ENCODE measurements at regions not wholly inside any gene's neighbourhood (a gene's known extent, or its start where the extent isn't known, plus 50 kb on each side); places are given as distances from the start of the nearest gene placed in this dataset.

DNA sequence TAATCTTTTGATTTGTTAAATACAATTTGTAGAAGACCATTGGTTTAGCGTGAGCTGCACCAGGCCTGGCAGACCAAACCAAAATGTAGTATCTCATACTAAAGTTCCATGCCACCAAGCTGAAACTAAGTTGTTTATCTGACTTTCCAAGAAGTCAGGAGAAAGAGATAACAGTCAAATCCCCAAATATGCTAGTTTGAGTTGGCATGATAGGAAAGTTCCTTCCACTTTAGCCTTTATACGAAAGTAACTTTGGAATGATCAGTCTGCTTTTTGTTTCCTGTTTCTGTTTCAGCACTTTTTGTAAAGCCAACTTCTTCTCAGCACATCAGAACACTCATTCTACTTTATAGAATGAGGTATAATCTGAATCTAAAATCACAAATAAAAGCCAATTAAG is 449.2 kb downstream of the GRXCR1 start:
- no peak for DNase-seq (ENCODE audit: extremely low read depth in 1 of 2, low read depth in 1 of 2)

DNA sequence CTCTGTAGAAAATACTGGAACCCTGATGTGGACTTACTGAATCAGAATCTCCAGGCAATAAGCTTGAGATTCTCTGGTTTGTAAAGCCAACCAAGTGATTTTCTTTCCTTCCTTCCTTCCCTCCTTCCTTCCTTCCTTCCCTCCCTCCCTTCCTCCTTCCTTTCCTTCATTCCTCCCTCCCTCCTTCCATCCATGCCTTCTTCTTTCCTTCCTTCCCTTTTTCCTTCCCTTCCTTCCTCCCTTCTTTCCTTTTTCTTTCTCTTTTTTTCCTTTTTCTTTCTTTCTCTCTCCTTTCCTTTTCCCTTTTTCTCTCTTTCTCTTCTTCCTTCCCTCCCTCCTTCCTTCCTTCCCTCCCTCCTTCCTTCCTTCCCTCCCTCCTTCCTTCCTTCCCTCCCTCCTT is 450.8 kb downstream of the GRXCR1 start:
- DNase-seq (ENCODE audit: extremely low read depth in 1 of 2, low read depth in 1 of 2), result no peak

- DNase-seq (ENCODE audit: extremely low read depth in 1 of 2, low read depth in 1 of 2), result no peak
These were observed 452.9 kb downstream of the GRXCR1 start for GRCh38 chr4:43345323-43345925.

DNA sequence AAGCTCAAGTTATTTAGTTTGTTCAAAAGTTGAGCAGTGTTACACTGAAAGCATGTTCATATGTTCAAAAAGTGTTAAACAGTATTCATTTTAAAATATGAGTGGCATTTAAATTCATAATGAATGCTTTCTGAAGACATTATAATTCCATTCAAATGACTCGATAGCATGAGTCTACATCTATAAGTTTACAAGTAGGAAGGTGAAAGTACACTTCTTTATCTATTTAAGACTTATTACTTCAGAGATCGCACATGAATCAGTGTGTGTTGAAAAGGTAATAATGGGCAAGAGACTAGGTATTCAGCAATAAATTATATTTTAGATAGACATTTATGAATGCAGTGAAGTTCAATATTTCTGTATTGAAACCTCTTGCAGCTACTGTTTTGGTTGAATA is 456.1 kb downstream of the GRXCR1 start:
- DNase-seq (ENCODE audit: extremely low read depth in 1 of 2, low read depth in 1 of 2), result no peak

DNA sequence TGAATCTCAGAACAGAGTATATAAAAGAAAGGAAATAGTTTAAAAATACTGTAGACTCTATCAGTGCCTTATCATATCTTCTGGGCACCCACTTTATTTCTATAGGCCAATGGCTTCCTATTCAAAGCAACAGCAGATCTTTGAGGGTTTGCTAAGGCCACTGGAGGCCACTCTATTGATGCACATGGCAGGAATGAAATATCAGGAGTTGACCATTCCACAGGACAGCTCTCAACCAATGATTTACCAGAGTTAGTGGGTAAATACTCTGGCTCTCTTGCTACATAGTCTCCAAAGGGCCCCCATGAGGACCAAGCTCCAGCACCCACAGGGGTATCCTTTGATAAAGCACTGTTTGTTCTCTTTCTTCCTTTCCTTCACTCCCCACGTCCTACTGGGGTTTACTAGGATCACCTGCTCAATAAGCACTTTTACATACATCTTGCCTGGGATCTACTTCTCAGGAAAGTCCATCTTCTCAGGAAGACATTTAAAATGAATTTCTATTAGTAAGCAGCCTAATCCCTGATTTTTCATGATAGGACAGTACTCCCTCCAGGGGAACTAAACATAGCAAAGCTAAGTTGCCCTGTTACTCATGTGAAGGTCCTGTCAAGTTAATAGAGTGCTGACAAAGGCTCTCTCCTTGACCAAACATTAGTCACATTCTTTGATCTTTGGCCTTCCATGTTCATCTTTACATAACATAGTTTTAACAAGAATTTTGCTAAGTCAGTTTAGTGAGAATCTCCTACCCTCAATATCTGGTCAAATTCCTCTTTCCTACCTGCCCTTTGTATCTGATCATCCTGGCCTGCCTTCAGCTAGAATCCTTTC is 459.7 kb downstream of the GRXCR1 start:
- DNase-seq (ENCODE audit: extremely low read depth in 1 of 2, low read depth in 1 of 2), result no peak

DNA sequence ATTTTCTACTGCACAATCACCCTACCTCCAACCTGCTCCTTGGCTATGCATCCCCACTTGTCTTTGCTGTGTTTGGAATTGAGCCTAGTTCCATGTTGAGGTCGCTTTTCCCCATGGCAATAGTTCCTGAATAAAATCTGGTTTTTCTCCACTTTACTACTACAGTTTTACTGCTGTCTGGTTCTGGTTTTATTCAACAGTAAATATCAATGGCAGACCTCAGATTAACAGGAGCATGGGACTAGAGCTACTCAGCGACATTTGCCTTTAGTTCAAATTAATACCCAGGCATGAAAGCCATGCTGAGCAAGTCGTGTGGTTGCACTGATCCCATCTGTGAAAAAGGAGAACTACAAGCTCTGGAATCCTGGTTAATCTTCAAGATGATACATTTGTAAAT is 460.3 kb downstream of the GRXCR1 start:
- DNase-seq (ENCODE audit: extremely low read depth in 1 of 2, low read depth in 1 of 2), result no peak

- no peak for DNase-seq (ENCODE audit: extremely low read depth in 1 of 2, low read depth in 1 of 2)
These were observed 461.0 kb downstream of the GRXCR1 start for GRCh38 chr4:43353552-43353951.

DNA sequence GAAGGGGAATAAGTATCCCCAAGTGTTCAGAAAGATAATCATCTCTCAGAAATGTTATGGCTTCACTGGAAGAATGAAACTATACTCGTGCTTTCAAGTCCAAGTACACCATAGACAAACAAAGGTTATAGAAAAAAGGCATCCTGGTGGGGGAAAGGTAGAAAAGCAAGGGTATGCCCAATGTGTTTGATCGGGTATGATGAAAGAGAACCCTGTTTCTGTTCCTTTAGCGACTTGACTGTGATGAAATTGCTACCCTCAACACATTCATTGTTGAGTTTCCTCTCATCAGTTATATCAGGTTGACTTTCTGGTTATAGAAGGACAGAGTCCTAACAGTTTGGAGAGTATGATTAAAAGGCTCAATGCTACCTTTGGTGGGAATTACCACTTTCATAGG is 464.3 kb downstream of the GRXCR1 start:
- DNase-seq (ENCODE audit: extremely low read depth in 1 of 2, low read depth in 1 of 2), result no peak

GRCh38 chr4:43357252-43357974 is 464.9 kb downstream of the GRXCR1 start:
- DNase-seq (ENCODE audit: extremely low read depth in 1 of 2, low read depth in 1 of 2), result no peak

- no peak for DNase-seq (ENCODE audit: extremely low read depth in 1 of 2, low read depth in 1 of 2)
These were observed 467.8 kb downstream of the GRXCR1 start for GRCh38 chr4:43360296-43360695.

- DNase-seq (ENCODE audit: extremely low read depth in 1 of 2, low read depth in 1 of 2), result no peak
These were observed 470.5 kb downstream of the GRXCR1 start for GRCh38 chr4:43362875-43363636.

DNA sequence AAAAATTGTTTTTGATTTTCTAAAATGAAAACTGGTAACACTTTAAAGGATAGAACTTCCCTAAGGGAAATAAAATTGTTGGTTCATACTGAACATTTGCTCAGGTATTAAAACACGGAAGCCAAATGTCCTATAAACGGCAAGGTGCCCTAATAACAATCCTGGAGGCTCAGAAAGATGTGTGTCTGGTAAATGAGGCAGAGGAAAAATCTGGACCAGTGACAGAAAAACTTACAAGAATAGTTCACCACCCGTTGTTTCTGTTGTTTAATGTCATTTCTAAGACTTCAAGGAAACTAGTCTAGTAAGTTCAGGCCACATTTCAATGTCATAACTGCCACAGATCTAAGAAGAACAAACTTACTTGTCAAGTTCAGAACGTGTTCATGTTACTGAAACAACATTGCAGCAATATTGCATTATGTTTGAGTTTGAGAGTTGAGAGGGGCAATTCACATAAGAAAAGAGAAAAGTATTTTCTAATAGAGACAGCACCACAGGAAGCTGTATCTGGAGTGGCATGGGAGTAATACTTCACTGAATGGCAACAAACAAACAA is 476.6 kb downstream of the GRXCR1 start:
- DNase-seq (ENCODE audit: extremely low read depth in 1 of 2, low read depth in 1 of 2), result no peak

GRCh38 chr4:43373201-43373600 is 480.7 kb downstream of the GRXCR1 start:
- DNase-seq (ENCODE audit: extremely low read depth in 1 of 2, low read depth in 1 of 2), result no peak

GRCh38 chr4:43374216-43374751 is 481.8 kb downstream of the GRXCR1 start:
- DNase-seq (ENCODE audit: extremely low read depth in 1 of 2, low read depth in 1 of 2), result no peak

DNA sequence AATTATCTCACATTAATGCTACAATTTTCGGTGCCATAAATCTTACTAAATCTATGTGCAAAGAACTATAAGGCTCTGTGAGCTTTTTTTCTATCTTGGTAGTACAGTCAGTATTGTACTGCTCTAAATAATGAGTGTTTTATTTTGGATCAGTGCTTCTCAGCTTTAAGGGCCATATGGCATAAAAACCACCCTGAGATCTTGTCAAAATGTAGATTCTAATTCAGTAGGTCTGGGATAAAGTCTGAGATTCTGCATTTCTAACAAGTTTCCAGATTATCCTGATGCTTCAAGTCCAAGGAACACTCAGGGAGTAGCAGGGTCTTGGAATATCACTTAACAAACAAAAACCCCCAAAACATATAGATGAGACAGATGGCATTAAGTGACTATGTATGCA is 486.5 kb downstream of the GRXCR1 start:
- DNase-seq (ENCODE audit: extremely low read depth in 1 of 2, low read depth in 1 of 2), result no peak

- DNase-seq (ENCODE audit: extremely low read depth in 1 of 2, low read depth in 1 of 2), result no peak
These were observed 487.6 kb downstream of the GRXCR1 start for GRCh38 chr4:43380093-43380492.

DNA sequence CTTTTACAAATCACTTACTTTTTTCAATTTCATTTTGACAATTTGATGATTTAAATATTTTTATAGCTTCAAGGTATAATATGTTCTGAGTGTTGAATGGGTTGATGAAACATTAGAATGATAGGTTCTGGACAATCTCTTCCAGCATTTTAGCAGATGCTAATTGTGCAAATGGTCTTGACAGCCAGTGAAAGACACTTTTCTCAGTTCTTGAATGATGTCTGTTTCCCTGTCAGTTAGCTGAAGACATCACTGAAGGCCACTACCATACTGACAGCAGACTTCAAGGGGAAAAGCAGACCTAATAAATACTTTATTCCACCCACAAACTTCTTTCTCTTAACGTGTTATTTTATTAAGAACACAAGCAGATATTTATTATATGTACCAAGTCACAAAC is 498.6 kb downstream of the GRXCR1 start:
- no peak for DNase-seq (ENCODE audit: extremely low read depth in 1 of 2, low read depth in 1 of 2)

DNA sequence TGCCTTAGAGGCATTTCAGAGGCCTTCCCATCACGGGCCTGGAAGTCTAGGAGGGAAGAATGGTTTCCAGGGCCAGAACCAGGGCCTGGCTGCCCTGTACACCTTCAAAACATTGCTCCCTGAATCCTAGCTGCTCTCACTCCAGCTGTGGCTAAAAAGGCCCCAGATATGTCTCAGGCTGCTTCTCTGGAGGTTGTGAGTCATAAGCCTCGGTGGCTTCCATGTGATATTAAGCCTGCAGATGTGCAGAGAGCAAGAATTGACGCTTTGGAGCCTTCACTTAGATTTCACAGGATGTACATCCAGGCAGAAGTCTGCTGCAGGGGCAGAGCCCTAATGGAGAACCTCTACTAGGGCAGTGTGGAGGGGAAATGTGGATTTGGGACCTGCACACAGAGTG is 502.5 kb downstream of the GRXCR1 start:
- DNase-seq (ENCODE audit: extremely low read depth in 1 of 2, low read depth in 1 of 2), result no peak

DNA sequence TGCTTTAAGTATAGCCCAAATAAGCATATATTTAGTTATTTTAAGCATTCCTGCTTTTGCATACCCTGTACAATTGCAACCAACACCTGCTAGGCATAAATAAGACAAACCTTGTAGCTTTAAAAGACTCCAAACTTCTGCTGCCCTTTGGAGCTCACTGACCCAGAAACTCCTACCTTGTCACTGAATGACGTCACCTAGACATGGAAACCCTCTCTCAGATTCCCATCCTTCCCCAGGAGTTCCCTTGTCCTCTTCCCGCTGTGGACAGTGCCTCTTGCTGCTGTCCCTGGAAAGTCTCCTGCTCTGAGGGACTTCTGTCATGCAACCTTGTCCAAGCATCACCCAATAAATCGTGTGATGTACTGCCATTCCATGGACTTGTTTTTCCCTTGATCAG is 507.2 kb downstream of the GRXCR1 start:
- no peak for DNase-seq (ENCODE audit: extremely low read depth in 1 of 2, low read depth in 1 of 2)

DNA sequence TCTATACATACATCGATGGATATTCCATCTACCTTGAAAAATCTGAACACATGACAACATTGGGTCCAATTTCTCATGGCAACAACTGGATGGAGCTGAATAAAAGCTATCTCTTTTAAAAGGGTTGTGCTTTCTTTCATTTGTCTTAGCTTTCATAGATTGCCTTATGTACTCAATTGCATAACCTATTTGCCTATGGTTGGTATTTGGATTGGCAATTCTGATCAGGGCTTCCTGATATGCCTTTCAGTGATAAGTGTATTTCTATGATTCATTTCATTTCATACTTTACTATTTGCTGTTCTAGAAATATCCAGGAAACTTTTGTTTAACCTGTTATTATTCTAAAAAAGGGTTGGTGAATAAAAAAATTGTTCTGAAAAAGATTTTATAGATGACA is 509.9 kb downstream of the GRXCR1 start:
- no peak for DNase-seq (ENCODE audit: extremely low read depth in 1 of 2, low read depth in 1 of 2)

DNA sequence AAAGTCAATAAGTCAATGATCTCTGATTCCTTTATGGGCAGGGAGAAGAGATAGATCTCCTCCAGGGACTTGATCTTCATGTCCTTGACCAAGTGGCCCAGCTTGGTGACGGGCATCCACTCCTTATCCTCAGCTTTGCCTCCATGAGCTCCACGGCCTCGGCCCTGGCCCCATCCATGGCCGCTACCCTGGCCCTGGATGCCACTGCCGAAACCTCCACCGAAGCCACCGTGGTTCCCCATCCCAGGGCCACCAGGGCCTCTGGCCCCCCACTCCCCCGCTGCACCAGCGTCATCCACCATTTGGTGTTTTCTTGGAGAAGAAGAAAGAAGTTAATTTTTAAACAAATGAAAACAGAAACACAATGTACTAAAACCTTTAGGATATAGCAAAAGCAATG is 518.1 kb downstream of the GRXCR1 start:
- DNase-seq (ENCODE audit: extremely low read depth in 1 of 2, low read depth in 1 of 2), result no peak

Measured in stimulated activated CD8-positive, alpha-beta memory T cell treated with anti-CD3 and anti-CD28 coated beads, Interleukin-7, amount 100 ng/mL, for 48 hours (primary cell).